ENCODE measurements at regions not wholly inside any gene's neighbourhood (a gene's known extent, or its start where the extent isn't known, plus 50 kb on each side); places are given as distances from the start of the nearest gene placed in this dataset.

- Histone ChIP-seq H3K4me1 (peaks cover 6 to 21% (median 15%) of the 10 kb centered on the region in 10 experiments; a peak in 19 of 20 replicates), H3K27me3 (no peaks in the 10 kb centered on the region), H3K4me2 (peak overlapping the region in 2 of 11 experiments; percentile 54 to 85; a peak in 3 of 22 replicates), H3K36me3 (no peaks in the 10 kb centered on the region), H4K20me1 (no peaks in the 10 kb centered on the region), H3K4me3 (no peak overlapping the region), H3K9me3 (replicated peaks in 1 of 11) (no peaks in the 10 kb centered on the region), H3K27ac (no peak overlapping the region), H3K9ac (no peak overlapping the region)
- TF ChIP-seq Cebpa-rat (IDR thresholded peaks at IDR 0.05) = no peak
These were observed 101.2 kb upstream of the SLC2A1 start for GRCh38 chr1:43059640-43060574.

- H3K4me3 ChIP-seq = no peak overlapping the region
- peak overlapping the region in 1 of 11 experiments; percentile 18; a peak in 1 of 22 replicates for H3K9ac ChIP-seq
- H3K27ac ChIP-seq = peak overlapping the region in 2 of 11 experiments; percentile 43 to 44; a peak in 4 of 22 replicates
- H3K9me3 ChIP-seq (replicated peaks in 1 of 11) = no peaks in the 10 kb centered on the region
- peaks cover 6 to 21% (median 15%) of the 10 kb centered on the region in 10 experiments; a peak in 19 of 20 replicates for H3K4me1 ChIP-seq
- H3K4me2 ChIP-seq = peak overlapping the region in 7 of 11 experiments; percentile 5 to 85 (median 58); a peak in 12 of 22 replicates
- H3K27me3 ChIP-seq = no peaks in the 10 kb centered on the region
- no peaks in the 10 kb centered on the region for H3K36me3 ChIP-seq
- TF ChIP-seq Cebpa-rat (IDR thresholded peaks at IDR 0.05) = no peak
- H4K20me1 ChIP-seq = no peaks in the 10 kb centered on the region
These were observed 100.1 kb upstream of the SLC2A1 start for GRCh38 chr1:43058545-43059360.

GRCh38 chr1:43058056-43058455 lies 99.4 kb upstream of the SLC2A1 start:
- Histone ChIP-seq H3K4me2 (peak overlapping the region in 5 of 11 experiments; percentile 54 to 85 (median 65); a peak in 9 of 22 replicates), H3K27me3 (no peaks in the 10 kb centered on the region), H4K20me1 (no peaks in the 10 kb centered on the region), H3K4me3 (no peak overlapping the region), H3K36me3 (no peaks in the 10 kb centered on the region), H3K9ac (no peak overlapping the region; a peak in 1 of 22 replicates), H3K9me3 (replicated peaks in 1 of 11) (no peaks in the 10 kb centered on the region), H3K4me1 (peaks cover 6 to 21% (median 15%) of the 10 kb centered on the region in 10 experiments; a peak in 19 of 20 replicates), H3K27ac (peak overlapping the region in 1 of 11 experiments; percentile 44; a peak in 3 of 22 replicates)
- TF ChIP-seq Cebpa-rat (IDR thresholded peaks at IDR 0.05) = no peak

GRCh38 chr1:43057567-43057966 lies 98.9 kb upstream of the SLC2A1 start:
- Histone ChIP-seq H3K4me1 (peaks cover 6 to 21% (median 15%) of the 10 kb centered on the region in 10 experiments; a peak in 19 of 20 replicates), H3K4me3 (no peak overlapping the region), H3K27me3 (no peaks in the 10 kb centered on the region), H3K27ac (no peak overlapping the region), H4K20me1 (no peaks in the 10 kb centered on the region), H3K4me2 (0 out of 22 replicates have a peak overlapping the region, but pooled peaks of 1 of the 11 experiments have one; percentile 23), H3K36me3 (no peaks in the 10 kb centered on the region), H3K9me3 (replicated peaks in 1 of 11) (no peaks in the 10 kb centered on the region), H3K9ac (no peak overlapping the region)
- TF ChIP-seq Cebpa-rat (IDR thresholded peaks at IDR 0.05) = no peak

- H3K36me3 ChIP-seq = no peaks in the 10 kb centered on the region
- peaks cover 6 to 21% (median 15%) of the 10 kb centered on the region in 10 experiments; a peak in 19 of 20 replicates for H3K4me1 ChIP-seq
- 0 out of 22 replicates have a peak overlapping the region, but pooled peaks of 1 of the 11 experiments have one; percentile 28 for H3K4me2 ChIP-seq
- H4K20me1 ChIP-seq = no peaks in the 10 kb centered on the region
- no peak overlapping the region for H3K27ac ChIP-seq
- no peak overlapping the region for H3K4me3 ChIP-seq
- no peaks in the 10 kb centered on the region for H3K9me3 ChIP-seq (replicated peaks in 1 of 11)
- no peak overlapping the region for H3K9ac ChIP-seq
- H3K27me3 ChIP-seq = no peaks in the 10 kb centered on the region
- no peak for TF ChIP-seq Cebpa-rat (IDR thresholded peaks at IDR 0.05)
These were observed 98.3 kb upstream of the SLC2A1 start for GRCh38 chr1:43056981-43057391.

GRCh38 chr1:43056460-43056859 lies 97.8 kb upstream of the SLC2A1 start:
- Histone ChIP-seq H3K4me1 (peaks cover 6 to 21% (median 15%) of the 10 kb centered on the region in 10 experiments; a peak in 19 of 20 replicates), H3K27ac (no peak overlapping the region)

GRCh38 chr1:43054961-43055360 lies 96.3 kb upstream of the SLC2A1 start:
- Histone ChIP-seq H3K27ac (no peak overlapping the region), H3K4me2 (no peak overlapping the region)

More at GRCh38 chr1:43056460-43056859, 97.8 kb upstream of the SLC2A1 start:
- no peak for TF ChIP-seq Cebpa-rat (IDR thresholded peaks at IDR 0.05)
- Histone ChIP-seq H4K20me1 (no peaks in the 10 kb centered on the region), H3K27me3 (no peaks in the 10 kb centered on the region), H3K36me3 (no peaks in the 10 kb centered on the region), H3K4me2 (peak overlapping the region in 8 of 11 experiments; percentile 4 to 61 (median 38); a peak in 12 of 22 replicates), H3K9me3 (replicated peaks in 1 of 11) (no peaks in the 10 kb centered on the region), H3K4me3 (no peak overlapping the region), H3K9ac (no peak overlapping the region)

GRCh38 chr1:43052786-43053439 lies 94.2 kb upstream of the SLC2A1 start:
- H3K4me2 ChIP-seq = no peak overlapping the region
- TF ChIP-seq Cebpa-rat (IDR thresholded peaks at IDR 0.05) = no peak
- H3K27ac ChIP-seq = no peak overlapping the region
- no peak overlapping the region for H3K4me3 ChIP-seq
- peaks cover under 1 to 10% (median 7%) of the 10 kb centered on the region in 10 experiments; a peak in 12 of 20 replicates for H3K4me1 ChIP-seq
- H3K9me3 ChIP-seq (replicated peaks in 1 of 11) = no peaks in the 10 kb centered on the region
- no peaks in the 10 kb centered on the region for H3K27me3 ChIP-seq
- no peaks in the 10 kb centered on the region for H3K36me3 ChIP-seq
- H4K20me1 ChIP-seq = no peaks in the 10 kb centered on the region
- no peak overlapping the region for H3K9ac ChIP-seq

More at GRCh38 chr1:43054961-43055360, 96.3 kb upstream of the SLC2A1 start:
- H3K9me3 ChIP-seq (replicated peaks in 1 of 11) = no peaks in the 10 kb centered on the region
- H3K9ac ChIP-seq = no peak overlapping the region
- no peaks in the 10 kb centered on the region for H3K27me3 ChIP-seq
- H3K4me1 ChIP-seq = peaks cover 6 to 21% (median 15%) of the 10 kb centered on the region in 10 experiments; a peak in 19 of 20 replicates
- no peaks in the 10 kb centered on the region for H4K20me1 ChIP-seq
- no peak for TF ChIP-seq Cebpa-rat (IDR thresholded peaks at IDR 0.05)
- no peak overlapping the region for H3K4me3 ChIP-seq
- H3K36me3 ChIP-seq = no peaks in the 10 kb centered on the region
